SU-DHL-6 (cell line): ENCODE measurements at regions not wholly inside any gene's neighbourhood (a gene's known extent, or its start where the extent isn't known, plus 50 kb on each side); places are given as distances from the start of the nearest gene placed in this dataset.
"Not testable (repeated sequence)": the region's sequence is repeated elsewhere in the genome, so short reads cannot be mapped to it uniquely, and the experiment has no call there.

Source experiments
- EZH2phosphoT487 ChIP-seq: fragments of 200-600 bp; sonication (generic), shearing (Covaris generic); conservative IDR thresholded peaks from 2 replicates; pipeline ENCODE4 v1.6.1; 2018; ENCODE audit warnings: mild to moderate bottlenecking, antibody characterized with exemption, low read length, moderate library complexity, mixed read lengths
- TF ChIP-seq, protein P1 (sequence below): fragments of 200-600 bp; sonication (generic); IDR thresholded peaks from one replicate; pipeline ENCODE4 v1.5.1; 2017; ENCODE audit warnings: antibody characterized with exemption, mild to moderate bottlenecking, low read length, moderate library complexity; ENCODE audit not compliant: insufficient read depth, poor library complexity, severe bottlenecking

DNA sequence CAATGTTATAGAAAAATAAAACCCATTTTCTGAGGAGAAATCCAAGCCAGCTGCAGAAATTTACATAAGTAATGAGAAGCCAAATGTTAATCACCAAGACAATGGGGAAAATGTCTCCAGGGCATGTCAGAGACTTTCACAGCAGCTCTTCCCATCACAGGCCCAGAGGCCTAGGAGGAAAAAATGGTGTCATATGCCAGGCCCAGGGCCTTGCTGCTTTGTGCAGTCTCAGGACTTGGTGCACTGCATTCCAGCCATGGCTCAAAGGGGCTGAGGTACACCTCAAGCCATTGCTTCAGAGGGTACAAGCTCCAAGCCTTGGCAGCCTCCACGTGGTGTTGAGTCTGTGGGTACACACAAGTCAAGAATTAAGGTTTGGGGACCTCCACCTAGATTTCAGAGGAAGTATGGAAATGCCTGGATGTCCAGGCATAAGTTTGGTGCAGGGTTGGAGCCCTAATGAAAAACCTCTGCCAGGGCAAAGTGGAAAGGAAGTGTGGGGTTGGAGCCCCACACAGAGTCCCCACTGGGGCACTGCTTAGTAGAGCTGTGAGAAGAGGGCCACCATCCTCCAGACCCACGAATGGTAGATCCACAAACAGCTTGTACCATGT is 163.0 kb downstream of the THBS2 start:
- TF ChIP-seq, protein P1, sequence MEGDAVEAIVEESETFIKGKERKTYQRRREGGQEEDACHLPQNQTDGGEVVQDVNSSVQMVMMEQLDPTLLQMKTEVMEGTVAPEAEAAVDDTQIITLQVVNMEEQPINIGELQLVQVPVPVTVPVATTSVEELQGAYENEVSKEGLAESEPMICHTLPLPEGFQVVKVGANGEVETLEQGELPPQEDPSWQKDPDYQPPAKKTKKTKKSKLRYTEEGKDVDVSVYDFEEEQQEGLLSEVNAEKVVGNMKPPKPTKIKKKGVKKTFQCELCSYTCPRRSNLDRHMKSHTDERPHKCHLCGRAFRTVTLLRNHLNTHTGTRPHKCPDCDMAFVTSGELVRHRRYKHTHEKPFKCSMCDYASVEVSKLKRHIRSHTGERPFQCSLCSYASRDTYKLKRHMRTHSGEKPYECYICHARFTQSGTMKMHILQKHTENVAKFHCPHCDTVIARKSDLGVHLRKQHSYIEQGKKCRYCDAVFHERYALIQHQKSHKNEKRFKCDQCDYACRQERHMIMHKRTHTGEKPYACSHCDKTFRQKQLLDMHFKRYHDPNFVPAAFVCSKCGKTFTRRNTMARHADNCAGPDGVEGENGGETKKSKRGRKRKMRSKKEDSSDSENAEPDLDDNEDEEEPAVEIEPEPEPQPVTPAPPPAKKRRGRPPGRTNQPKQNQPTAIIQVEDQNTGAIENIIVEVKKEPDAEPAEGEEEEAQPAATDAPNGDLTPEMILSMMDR: not testable (repeated sequence)
- not testable (repeated sequence) for TF ChIP-seq EZH2phosphoT487
